22Rv1 (cell line): ENCODE measurements at regions not wholly inside any gene's neighbourhood (a gene's known extent, or its start where the extent isn't known, plus 50 kb on each side); places are given as distances from the start of the nearest gene placed in this dataset.

Experiments used
- ZFX ChIP-seq: fragments of 450-650 bp; IDR thresholded peaks from 2 replicates; pipeline ENCODE4 v1.6.1; 2017; ENCODE audit warnings: antibody characterized with exemption, borderline replicate concordance
- TF ChIP-seq, protein P1 (sequence below): fragments of 450-650 bp; IDR thresholded peaks from 2 replicates; pipeline ENCODE4 v1.5.1; 2017; ENCODE audit warnings: mild to moderate bottlenecking

DNA sequence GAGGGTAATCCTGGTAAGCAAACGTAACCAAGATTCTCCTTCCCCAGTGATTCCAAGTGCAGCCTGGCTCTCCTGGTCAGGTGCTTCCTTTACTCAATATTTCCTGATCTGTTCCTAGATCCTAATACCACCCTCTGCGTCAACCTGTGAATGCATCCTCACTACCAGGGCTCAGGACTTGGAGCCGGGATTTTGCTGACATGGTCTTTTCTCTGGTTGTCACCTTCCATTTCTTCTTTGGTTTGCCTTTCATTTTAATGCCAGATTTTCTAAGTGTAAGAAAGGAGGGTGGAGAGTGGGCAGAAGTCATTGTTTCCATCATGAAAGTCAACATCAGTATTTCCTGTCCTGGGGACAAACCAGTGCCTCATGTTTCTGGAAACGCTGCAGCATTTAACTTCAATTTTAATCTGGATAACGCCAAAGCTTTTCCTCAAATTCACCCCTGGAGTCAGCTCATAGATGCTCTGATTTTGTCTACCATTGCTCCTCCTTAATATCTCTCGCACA lies 210.4 kb upstream of the ZNF32 start:
- TF ChIP-seq, protein P1, sequence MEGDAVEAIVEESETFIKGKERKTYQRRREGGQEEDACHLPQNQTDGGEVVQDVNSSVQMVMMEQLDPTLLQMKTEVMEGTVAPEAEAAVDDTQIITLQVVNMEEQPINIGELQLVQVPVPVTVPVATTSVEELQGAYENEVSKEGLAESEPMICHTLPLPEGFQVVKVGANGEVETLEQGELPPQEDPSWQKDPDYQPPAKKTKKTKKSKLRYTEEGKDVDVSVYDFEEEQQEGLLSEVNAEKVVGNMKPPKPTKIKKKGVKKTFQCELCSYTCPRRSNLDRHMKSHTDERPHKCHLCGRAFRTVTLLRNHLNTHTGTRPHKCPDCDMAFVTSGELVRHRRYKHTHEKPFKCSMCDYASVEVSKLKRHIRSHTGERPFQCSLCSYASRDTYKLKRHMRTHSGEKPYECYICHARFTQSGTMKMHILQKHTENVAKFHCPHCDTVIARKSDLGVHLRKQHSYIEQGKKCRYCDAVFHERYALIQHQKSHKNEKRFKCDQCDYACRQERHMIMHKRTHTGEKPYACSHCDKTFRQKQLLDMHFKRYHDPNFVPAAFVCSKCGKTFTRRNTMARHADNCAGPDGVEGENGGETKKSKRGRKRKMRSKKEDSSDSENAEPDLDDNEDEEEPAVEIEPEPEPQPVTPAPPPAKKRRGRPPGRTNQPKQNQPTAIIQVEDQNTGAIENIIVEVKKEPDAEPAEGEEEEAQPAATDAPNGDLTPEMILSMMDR = no peak
- no peak for TF ChIP-seq ZFX
